ENCODE measurements at regions not wholly inside any gene's neighbourhood (a gene's known extent, or its start where the extent isn't known, plus 50 kb on each side); places are given as distances from the start of the nearest gene placed in this dataset.

DNA sequence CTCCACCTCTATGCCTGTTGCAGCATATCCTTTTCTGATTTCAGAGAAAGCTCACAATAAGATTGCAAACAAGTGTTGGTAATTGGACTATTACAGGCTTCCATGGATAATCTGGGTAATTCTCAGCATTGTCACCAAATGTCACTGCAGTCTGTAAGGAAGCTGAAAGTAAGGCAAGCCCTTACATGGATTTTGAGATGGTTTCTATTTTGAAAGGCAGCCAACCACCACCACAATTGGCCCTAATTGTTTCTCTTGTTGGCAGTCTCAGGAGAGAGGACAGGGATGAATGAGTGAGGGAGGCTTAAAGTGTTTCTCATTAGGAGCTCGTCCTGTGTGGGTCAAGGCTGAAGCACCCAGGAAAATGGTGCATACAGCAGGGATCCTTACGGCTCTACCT, 879.9 kb downstream of the TUSC7 start:
- peak; percentile 31 for DNase-seq

DNA sequence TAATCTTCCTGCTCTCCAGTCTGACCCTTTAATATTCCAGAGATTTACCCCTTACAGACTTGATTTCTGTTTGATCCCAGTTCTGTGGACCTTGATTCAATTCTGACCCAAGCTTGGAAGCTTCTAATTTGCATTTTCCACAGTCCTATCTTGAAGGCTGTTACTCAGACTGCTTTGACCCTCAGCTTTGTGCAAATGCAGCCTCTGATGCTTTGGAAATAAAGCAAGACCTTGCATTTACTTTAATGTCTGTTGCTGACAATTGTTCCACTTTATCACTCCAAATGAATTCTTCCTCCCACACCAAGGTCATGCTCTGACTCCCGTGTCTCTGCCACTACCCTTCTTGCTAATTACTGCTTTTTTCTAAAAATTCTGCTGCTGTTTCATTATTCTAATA, 886.0 kb downstream of the TUSC7 start:
- no peak for DNase-seq

DNA sequence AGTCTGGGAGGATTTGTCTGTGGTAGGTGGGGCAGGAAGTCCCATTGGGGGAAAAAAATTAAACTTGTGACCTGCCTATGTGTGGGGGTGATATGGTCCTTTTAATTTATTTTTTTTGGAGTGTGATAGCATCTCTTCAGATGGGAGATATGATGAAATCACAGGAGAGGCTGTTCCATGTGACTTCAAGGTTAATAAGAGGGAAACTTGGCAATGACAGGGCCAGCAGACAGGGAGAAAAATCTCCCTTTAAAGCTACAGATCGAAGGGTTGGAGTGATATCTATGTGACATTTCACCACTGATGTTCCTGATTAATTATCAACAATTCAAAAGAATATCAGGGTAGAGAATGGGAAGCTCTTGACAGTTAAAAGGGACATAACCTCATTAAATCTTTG, 886.9 kb downstream of the TUSC7 start:
- DNase-seq: no peak

DNA sequence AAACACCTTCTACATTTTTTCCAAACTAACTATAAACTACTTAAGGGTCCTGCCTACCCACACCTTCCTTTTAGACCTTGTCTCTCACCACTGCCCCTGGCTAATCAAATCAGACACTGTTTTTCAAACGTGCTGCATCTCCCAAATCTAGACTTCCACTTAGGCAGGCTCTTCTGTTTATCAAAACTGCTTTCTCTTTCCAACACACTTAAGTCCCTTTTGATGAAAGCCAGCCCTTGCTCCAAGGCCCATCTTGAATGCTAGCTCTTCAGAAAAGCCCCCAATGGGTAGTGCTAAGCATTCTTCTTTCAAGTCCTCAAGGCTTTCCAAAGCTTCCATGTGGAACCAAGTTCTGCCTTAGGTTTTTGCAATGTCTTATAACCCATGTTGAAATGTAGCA, 888.3 kb downstream of the TUSC7 start:
- no peak for DNase-seq

DNA sequence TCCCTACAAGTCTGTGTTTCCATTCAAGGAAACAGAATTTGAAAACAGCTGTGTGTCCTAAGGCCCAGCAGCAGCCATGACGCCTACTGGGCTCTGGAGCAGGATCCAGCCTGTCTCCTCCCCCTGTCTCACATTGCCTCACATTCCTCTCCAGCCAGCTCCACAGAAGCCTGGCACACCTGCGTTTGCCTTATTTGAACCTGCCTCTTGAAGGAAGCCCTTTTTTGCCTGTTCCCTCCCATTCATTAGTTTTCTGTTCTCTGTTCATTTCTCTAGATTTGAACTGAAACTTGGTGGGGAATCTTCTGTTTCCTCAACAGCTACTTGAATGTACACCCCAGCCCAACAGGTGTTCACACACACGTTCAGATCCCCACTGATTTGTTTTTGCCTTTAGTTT, 890.5 kb downstream of the TUSC7 start:
- no peak for DNase-seq

DNA sequence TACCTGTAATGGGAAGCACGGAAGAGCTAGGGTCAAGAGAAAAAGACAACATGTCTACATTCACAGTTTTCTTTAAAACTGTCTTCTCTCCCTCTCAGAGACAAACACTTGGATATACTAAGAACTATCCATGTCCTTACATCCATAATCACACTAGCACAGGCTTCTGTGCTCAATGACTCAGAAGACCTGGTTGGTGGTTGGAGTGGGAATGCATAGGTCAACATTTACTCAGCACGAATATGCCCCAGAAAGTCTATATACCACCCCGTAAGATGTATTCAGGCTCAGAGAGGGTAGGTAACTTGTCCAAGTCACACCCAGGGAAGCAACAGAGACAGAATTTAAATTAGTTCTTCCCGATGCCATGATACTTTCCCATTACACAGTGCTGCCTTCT, 891.1 kb downstream of the TUSC7 start:
- DNase-seq: no peak

DNA sequence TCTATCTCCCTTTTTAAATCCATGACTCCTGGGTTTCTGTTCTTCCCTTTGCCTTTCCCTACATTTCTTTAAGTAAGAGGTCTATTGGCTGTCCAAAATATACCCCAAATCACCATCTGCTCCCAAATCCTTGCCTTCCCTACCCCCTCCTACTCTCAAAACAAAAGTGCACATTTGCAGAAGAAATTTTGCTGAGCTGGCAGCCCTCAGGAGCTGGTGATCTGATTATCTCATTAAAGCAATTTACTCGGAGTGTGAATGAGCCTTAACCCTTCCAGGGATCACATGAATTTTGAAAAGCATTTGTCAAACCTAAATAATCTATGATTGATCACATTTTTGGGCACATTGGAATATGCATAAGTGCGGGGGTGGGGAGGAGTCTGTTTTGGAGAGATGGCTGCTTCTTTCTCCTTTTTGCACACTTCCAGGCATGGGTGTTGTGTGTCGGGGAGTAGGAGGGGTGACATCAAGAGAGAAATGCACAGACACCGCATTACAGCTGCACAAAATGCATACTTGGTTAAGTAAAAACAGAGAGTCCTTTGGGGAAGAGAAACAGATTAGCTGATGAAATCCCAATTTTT, 892.6 kb downstream of the TUSC7 start:
- DNase-seq: peak; percentile 51

DNA sequence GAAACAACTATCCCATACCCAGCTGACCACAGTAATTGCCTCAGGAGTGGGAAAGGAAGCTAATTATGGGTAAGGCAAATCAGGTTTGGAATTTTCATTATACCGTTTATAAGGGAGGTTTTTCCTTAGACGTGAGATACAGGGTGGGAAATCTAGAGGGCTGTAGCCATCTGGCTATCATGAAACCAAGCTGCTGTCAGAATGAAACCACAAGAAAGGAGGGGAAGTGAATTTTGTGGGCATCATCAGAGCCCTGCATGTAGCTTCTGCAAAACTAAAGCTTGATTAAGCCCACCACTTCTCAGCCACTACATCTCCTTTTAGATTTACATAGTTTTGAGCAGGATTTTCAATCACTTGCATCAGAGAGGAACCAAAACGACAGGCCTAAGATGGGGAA, 893.5 kb downstream of the TUSC7 start:
- no peak for DNase-seq

DNA sequence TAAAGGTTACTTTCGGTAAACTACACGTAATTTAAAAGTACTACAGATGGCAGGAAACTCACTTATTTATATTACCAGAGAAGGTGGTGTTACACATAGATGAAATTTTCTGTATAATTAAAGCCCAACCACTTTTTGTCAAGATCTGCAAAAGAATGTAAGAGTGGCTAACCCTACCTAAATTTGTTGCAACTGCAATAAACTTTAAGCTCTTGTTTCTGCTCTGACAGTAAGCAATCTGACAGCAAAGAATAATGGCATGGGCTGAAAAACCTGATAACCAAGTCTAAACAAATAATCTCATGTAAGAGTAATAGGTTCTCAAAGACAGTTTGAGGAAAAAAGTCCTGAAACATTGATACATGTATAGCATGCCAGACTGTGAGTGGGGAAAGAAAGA, 897.3 kb downstream of the TUSC7 start:
- DNase-seq: no peak

DNA sequence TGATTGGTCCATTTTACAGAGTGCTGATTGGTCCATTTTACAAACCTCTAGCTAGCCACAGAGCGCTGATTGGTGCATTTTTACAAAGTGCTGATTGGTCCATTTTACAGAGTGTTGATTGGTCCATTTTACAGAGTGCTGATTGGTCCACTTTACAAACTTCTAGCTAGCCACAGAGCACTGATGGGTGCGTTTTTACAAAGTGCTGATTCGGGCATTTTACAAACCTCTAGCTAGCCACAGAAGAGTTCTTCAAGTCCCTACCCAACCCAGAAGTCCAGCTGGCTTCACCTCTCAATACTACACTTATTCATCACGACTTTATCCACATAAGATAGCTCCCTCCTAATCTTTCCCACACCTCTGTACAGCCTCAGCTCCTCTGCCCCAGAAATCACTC, 899.8 kb downstream of the TUSC7 start:
- no peak for DNase-seq

DNA sequence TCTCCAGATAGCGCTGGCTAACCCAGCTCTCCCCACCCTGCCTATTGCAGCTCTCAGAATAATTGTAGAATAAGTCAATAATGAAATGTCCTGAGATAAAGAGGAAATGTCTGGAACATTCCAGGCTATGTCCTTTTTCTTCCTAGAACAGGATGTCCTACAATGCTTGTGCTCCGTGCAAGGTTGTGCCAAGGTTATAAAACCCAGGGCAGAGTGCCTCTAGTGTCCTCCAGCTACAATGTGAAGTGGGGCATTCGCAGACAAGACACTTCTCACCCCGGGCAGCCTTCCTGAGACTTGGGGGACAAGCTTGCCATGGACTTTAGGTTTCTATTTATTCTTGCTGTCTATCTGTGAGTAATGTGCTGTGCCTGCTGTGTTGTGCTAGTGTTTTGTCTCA, 900.6 kb downstream of the TUSC7 start:
- DNase-seq: no peak

DNA sequence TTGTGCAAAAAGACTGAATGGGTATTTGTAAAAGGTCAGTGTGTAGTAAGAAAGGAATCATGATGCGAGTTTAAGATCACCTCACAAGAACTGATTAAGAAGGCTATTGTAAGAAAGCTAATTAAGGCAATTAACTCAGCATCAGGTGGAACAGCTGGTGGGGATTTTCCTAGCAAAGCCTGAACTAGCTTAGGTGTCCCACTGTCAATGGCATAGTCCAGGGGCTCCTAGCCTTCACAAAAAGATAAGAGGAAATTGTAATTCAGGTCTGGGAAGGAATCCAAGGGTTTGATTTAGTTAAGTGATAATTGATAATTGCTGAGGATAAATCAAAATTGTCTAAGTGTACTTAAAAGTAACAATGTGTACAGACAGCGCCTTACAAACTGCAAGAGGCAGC, 901.6 kb downstream of the TUSC7 start:
- DNase-seq: no peak

DNA sequence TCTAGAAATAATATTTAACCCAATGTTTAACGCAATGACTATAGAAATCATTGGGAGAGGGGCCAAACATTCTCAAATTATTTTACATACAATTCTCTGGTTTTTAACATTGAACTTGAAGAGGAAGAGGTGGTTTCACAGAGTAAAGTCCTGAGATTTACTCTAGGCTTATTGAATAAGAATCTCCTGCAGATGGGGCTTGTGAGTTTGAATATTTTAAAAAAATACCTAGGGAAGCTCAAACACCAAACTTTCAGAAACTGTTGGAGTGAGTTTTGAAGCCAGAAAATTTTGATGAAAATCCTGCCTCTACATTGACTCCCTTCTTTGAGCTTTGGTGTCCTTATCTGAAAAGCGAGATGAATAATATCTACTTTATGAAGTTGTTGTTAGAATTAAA, 906.6 kb downstream of the TUSC7 start:
- DNase-seq: no peak

DNA sequence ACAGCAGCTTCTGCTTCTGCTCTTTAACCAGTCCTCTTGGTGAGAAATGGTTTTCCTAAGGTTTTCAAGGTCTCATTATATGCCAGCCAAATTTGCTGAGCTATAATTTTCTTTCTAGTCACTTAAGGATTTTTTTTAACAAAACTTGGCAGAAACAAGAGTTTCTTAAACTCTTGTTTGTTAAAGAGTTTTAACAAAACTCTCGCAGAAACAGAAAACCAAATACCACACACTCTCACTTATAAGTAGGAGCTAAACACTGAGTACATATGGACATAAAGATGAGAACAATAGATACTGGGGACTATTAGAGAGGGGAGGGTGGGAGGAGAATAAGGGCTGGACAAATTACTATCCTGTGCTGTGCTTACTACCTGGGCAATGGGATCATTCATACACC, 908.3 kb downstream of the TUSC7 start:
- DNase-seq: no peak

DNA sequence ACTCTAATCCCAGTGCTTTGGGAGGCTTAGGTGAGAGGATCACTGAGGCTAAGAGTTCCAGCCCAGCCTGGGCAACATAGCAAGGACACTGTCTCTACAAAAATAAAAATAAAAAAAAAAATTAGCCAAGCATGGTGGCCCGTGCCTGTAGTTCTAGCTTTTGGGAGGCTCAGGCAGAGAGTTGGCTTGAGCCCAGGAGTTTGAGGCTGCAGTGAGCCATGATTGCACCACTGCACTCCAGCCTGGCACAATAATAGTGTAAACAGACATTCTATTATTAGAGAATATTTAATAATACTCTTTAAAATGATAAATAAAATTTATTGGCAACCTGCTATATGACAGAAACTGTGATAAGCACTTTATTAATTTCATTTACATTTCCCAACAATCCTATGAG, 908.9 kb downstream of the TUSC7 start:
- DNase-seq: no peak

DNA sequence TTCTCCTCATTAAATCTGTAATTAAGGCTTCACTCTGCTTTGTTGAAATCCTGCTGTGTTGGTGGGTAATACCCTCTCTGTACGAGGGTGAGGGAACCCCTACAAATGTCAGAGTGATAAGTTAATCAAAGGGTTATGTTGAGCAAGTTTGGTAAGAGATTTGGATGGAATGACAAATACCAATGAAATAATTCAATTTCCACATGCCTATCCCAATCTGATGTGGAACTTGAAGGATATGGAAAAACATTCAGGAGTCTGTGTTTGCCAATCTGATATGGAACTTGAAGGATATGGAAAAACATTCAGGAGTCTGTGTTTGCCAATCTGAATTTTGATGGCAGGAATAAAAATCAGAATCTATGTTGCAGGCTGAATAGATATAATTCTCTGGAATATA, 910.2 kb downstream of the TUSC7 start:
- no peak for DNase-seq

DNA sequence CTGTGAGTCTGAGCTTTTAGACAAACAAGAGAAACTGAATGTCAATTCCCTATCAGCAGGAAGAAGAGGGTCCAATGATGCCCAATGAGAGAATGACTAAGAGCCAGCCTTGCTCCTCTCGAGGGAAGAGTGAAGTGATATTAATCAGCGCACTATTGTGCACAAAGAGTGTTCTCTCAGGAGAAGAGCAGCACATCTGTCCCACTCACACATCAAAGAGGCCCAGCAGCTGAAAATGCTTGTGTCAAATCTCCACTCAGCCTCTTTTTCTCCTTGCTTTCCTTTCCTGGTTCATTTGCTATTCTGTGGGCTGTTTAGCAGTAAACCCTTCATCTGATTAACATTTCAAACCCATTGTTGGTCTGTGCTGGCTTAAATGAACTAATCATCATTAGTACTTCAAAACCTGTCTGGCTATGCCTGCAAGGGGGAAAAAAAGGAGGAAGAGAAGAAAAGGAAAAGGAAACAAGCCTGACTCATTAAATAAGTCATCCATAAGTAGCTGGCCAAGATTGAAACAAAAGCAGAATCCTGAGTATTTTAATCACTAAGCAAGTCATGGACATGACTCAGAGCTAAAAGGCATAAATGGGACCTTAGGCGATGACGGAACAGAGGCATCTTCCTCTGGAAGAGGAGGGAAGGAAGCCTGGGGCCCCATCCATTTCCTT, 912.7 kb downstream of the TUSC7 start:
- DNase-seq: no peak

DNA sequence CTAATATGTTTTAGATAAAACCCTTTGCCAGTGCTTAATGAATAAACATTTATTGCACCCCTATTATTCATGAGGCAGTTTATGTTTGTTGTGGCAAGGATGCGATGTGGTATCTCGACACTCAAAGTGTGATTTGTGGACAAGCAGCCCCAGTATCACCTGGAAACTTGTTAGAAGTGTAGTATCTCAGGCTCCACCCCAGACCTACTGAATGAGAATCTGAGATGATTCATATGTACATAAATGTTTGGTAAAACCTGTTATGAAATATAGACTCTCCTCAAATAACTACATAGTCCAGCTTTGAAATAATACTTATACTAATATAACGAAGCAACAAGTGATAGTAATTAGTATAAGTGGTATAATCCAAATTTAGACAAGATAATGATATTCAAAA, 914.8 kb downstream of the TUSC7 start:
- DNase-seq: no peak

DNA sequence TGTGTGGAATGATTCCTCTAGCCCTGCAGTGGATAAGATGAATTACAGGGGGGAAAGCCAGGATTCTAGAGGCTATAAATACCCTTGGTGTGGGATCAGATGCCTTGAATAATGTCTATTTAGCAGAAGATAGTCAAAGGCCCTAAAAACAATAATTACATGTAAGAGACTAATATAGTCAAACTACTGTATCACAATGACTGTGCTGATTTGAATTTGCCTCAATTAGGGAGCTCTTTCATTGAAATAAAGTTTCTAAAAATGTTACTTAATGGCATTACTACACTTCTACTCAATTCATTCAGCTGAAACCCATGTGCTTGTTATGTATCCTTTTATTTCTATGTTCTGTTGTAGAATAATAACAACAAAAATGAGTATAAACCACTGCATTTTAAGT, 915.6 kb downstream of the TUSC7 start:
- DNase-seq: no peak

DNA sequence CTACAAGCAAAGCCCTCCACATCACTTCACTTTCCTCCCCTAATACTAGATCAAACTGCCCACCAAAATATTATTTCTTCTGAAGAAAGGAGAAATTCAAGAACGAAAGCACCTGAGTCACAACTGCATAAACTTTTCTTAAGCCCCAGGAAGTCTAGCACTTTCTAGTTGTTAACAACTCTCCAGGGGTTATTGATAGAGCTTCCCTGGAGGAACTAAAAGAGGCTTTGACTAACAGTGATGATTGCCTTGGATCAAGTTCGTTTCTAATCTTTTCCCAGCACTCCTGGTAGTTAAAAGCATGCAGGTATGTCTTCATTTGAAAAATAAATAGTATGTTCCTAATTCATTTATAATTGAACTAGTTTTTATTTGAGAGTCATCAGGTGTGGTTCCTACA, 917.0 kb downstream of the TUSC7 start:
- no peak for DNase-seq

DNA sequence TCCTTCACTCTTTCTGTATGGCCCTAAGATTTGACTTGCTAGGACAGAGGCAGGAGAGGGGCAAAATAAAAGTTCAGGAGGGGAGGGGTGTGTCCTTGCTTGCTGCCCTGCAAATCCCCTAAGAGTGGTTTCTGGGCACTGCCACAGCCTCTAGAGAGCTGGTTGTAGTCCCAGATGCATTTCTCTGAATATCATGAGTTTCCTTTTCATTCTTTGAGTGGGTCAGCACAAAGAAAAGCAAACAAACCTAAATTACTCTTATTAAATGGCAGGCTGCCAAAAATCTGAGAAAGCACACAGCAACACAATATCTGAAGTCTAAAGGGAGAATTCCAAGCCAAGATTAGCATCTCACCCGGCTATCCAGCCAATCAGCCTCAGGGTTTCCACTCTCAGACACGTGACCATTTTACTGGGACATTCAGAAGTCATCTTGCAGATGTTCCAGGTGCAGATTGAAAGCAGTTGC, 919.3 kb downstream of the TUSC7 start:
- DNase-seq: no peak

DNA sequence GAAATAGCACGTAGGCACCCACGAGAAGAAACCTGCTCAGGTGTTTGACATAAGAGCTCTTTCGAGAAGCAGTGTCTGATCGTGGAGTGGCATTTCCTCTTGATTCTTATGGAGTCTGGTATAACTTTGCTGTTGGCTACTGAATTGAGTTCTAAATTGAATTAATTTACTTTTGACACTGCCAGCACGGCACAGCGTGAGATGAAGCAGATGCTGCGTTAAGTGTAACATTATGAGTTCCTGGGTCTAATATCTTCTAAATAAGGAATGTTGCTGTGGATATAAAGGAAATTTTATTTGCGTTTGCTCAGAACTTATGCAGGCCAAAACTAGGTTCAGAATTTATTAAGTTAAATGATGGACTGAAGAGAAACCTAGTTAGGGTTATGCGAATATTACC, 919.9 kb downstream of the TUSC7 start:
- DNase-seq: no peak

DNA sequence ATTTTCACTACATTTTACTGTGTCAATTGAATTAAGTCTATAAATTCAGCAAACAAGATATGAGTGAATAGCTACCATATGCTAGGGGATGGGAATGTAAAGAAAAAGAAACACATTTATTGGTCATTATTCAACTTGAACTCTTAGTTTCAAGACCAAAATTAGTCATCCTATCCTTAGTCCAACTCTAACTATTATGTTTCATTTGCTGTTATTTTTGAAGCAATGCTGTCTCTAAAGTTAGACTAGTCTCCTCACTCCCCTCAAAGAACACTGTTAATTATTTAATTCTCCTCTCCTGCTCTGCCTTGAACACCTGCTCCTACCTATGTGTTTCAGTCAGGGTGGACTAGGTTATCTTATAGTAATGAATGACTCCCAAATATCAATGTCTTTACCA, 920.9 kb downstream of the TUSC7 start:
- DNase-seq: no peak

DNA sequence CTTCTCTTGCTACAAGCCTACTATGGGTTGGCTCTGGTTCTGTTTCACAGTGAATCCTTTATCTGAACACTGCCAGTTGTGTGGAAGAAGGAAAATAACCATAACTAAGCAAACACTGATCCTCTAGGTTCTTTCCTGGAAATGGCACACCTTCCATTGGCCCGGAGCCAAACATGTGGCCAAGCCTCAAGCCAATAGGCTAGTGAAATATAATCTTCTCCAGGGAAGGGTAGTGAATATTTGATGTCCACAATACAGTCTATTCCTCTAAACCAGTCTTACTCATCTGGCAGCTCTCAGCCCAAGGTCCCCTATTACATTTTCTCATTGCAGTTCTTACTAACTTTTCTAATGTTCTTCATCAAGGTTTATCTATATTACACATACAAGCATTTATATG, 921.3 kb downstream of the TUSC7 start:
- DNase-seq: no peak

DNA sequence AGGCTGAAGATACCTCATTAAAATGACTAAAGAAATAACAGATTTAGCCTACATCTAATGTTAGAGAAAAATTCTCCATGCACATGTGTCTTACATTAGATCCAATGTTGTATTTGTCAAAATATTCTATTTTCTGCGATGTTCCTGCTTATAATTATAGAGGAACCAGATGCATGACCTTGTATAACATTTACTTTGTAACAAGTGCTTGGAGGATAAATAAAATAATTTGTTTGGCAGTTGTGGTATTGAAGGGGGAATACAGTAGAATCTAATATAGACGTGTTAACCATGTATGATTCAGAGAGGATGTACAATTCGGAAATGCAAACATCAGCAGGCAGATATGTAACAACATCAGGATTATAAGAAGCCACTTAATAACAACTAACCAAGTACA, 922.2 kb downstream of the TUSC7 start:
- DNase-seq: no peak
